H9 (cell line): ENCODE measurements at regions not wholly inside any gene's neighbourhood (a gene's known extent, or its start where the extent isn't known, plus 50 kb on each side); places are given as distances from the start of the nearest gene placed in this dataset.
"Not testable (repeated sequence)": the region's sequence is repeated elsewhere in the genome, so short reads cannot be mapped to it uniquely, and the experiment has no call there.

Experiments
- DNase-seq: peaks from one replicate; pipeline ENCODE4 v3.0.0-alpha.2; 2017
- H2AFZ ChIP-seq: one replicate; pipeline ENCODE4 v1.6.1; 2013; ENCODE audit warnings: mild to moderate bottlenecking, low read length, control low read depth, moderate library complexity
- H2AK5ac ChIP-seq: 2 replicates; pipeline ENCODE4 v1.6.1; 2013; ENCODE audit warnings: low read length, control low read depth, mixed read lengths; ENCODE audit not compliant: insufficient read length
- H2BK120ac ChIP-seq: one replicate; pipeline ENCODE4 v1.6.1; 2013; ENCODE audit warnings: low read depth, mild to moderate bottlenecking, low read length, control low read depth, inconsistent platforms; ENCODE audit not compliant: poor library complexity, severe bottlenecking
- H2BK12ac ChIP-seq: 2 replicates; pipeline ENCODE4 v1.6.1; 2013; ENCODE audit warnings: low read length, control low read depth, mixed read lengths, low read depth; ENCODE audit not compliant: insufficient read length
- H2BK15ac ChIP-seq: 2 replicates; pipeline ENCODE4 v1.6.1; 2013; ENCODE audit warnings: low read depth, low read length, control low read depth
- H2BK20ac ChIP-seq: one replicate; pipeline ENCODE4 v1.6.1; 2013; ENCODE audit warnings: low read depth, mild to moderate bottlenecking, low read length, control low read depth, inconsistent platforms; ENCODE audit not compliant: poor library complexity, severe bottlenecking
- H2BK5ac ChIP-seq: 2 replicates; pipeline ENCODE4 v1.6.1; 2013; ENCODE audit warnings: low read length, control low read depth, mixed read lengths; ENCODE audit not compliant: insufficient read length
- H3K14ac ChIP-seq: 2 replicates; pipeline ENCODE4 v1.6.1; 2013; ENCODE audit warnings: low read length, control low read depth; ENCODE audit not compliant: insufficient read depth
- H3K18ac ChIP-seq: 2 replicates; pipeline ENCODE4 v1.6.1; 2013; ENCODE audit warnings: low read depth, mild to moderate bottlenecking, mixed read lengths, low read length, control low read depth; ENCODE audit not compliant: insufficient read length
- H3K23ac ChIP-seq: 2 replicates; pipeline ENCODE4 v1.6.1; 2013; ENCODE audit warnings: low read length, control low read depth, mixed read lengths, low read depth; ENCODE audit not compliant: insufficient read length
- H3K23me2 ChIP-seq: 2 replicates; pipeline ENCODE4 v1.6.1; 2013; ENCODE audit warnings: low read depth, mild to moderate bottlenecking, mixed read lengths, low read length, control low read depth; ENCODE audit not compliant: insufficient read length, poor library complexity, severe bottlenecking
- H3K27ac ChIP-seq: 2 replicates; pipeline ENCODE4 v1.5.1; 2013; ENCODE audit warnings: low read length, control low read depth, mixed read lengths, low read depth; ENCODE audit not compliant: insufficient read length
- H3K27me3 ChIP-seq: 2 replicates; pipeline ENCODE4 v1.6.1; 2013; ENCODE audit warnings: low read length, control low read depth, inconsistent platforms; ENCODE audit not compliant: insufficient read depth
- H3K4ac ChIP-seq: 2 replicates; pipeline ENCODE4 v1.6.1; 2013; ENCODE audit warnings: low read depth, mild to moderate bottlenecking, control low read depth, inconsistent platforms, low read length, moderate library complexity
- H3K4me1 ChIP-seq: 2 replicates; pipeline ENCODE4 v1.6.1; 2013; ENCODE audit warnings: low read length, control low read depth, inconsistent platforms; ENCODE audit not compliant: insufficient read depth
- H3K4me2 ChIP-seq: 2 replicates; pipeline ENCODE4 v1.6.1; 2013; ENCODE audit warnings: low read length, control low read depth, mixed read lengths; ENCODE audit not compliant: insufficient read length, insufficient read depth
- H3K56ac ChIP-seq: 2 replicates; pipeline ENCODE4 v1.6.1; 2013; ENCODE audit warnings: low read depth, mild to moderate bottlenecking, mixed read lengths, low read length, control low read depth; ENCODE audit not compliant: insufficient read length
- H3K79me1 ChIP-seq: 2 replicates; pipeline ENCODE4 v1.6.1; 2013; ENCODE audit warnings: low read depth, mild to moderate bottlenecking, moderate library complexity, low read length, control low read depth, inconsistent platforms; ENCODE audit not compliant: insufficient read depth, poor library complexity, severe bottlenecking
- H3K79me2 ChIP-seq: 2 replicates; pipeline ENCODE4 v1.6.1; 2013; ENCODE audit warnings: low read length, control low read depth, inconsistent platforms; ENCODE audit not compliant: insufficient read depth
- H3K9ac ChIP-seq: 2 replicates; pipeline ENCODE4 v1.6.1; 2013; ENCODE audit warnings: low read length, control low read depth, mixed read lengths; ENCODE audit not compliant: insufficient read length; ENCODE audit errors: extremely low read depth
- H3K9me3 ChIP-seq: one replicate; pipeline ENCODE4 v1.6.1; 2013; ENCODE audit warnings: low read depth, low read length, inconsistent platforms; ENCODE audit not compliant: control insufficient read depth
- H3T11ph ChIP-seq: one replicate; pipeline ENCODE4 v1.6.1; 2013; ENCODE audit warnings: mild to moderate bottlenecking, low read length, control low read depth, inconsistent platforms
- H4K20me1 ChIP-seq: one replicate; pipeline ENCODE4 v1.6.1; 2013; ENCODE audit not compliant: control insufficient read depth, insufficient read length, insufficient read depth
- H4K5ac ChIP-seq: 2 replicates; pipeline ENCODE4 v1.6.1; 2013; ENCODE audit warnings: low read depth, mild to moderate bottlenecking, mixed read lengths, low read length, control low read depth; ENCODE audit not compliant: insufficient read length
- H4K8ac ChIP-seq: replicated peaks from 2 replicates; pipeline ENCODE4 v1.6.1; 2013; ENCODE audit warnings: low read length, control low read depth, mixed read lengths, low read depth; ENCODE audit not compliant: insufficient read length
- H4K91ac ChIP-seq: 2 replicates; pipeline ENCODE4 v1.6.1; 2013; ENCODE audit warnings: low read depth, mild to moderate bottlenecking, moderate library complexity, mixed read lengths, low read length, control low read depth; ENCODE audit not compliant: insufficient read length
- H3K27ac Mint-ChIP-seq, 3 experiments: 2 replicates in 2 of 3; 3 replicates in 1 of 3; pipeline ENCODE4 v1.8.0; 2020 to 2021; ENCODE audit warnings: mixed read lengths in 3 of 3, mild to moderate bottlenecking in 1 of 3, moderate library complexity in 1 of 3
- H3K27me3 Mint-ChIP-seq: 2 replicates; pipeline ENCODE4 v1.8.0; 2021; ENCODE audit warnings: low read depth, mild to moderate bottlenecking, moderate library complexity, mixed read lengths
- H3K36me3 Mint-ChIP-seq, 3 experiments: 2 replicates in 2 of 3; 3 replicates in 1 of 3; pipeline ENCODE4 v1.8.0; 2020 to 2021; ENCODE audit warnings: low read depth in 3 of 3, mixed read lengths in 3 of 3; ENCODE audit not compliant: insufficient read depth in 1 of 3
- H3K4me1 Mint-ChIP-seq, 2 experiments: 2 replicates each; pipeline ENCODE4 v1.8.0; 2020; ENCODE audit warnings: mixed read lengths in 2 of 2
- H3K4me3 Mint-ChIP-seq, 2 experiments: 2 replicates in 1 of 2; 3 replicates in 1 of 2; pipeline ENCODE4 v1.8.0; 2020 to 2021; ENCODE audit warnings: mild to moderate bottlenecking in 2 of 2, mixed read lengths in 2 of 2, moderate library complexity in 1 of 2
- H3K9me3 Mint-ChIP-seq, 2 experiments: 2 replicates in 1 of 2; 3 replicates in 1 of 2; pipeline ENCODE4 v1.8.0; 2020; ENCODE audit warnings: mild to moderate bottlenecking in 2 of 2, mixed read lengths in 2 of 2, moderate library complexity in 1 of 2
- CTCF ChIP-seq: fragments of 200-600 bp; sonication (generic); conservative IDR thresholded peaks from 3 replicates; pipeline ENCODE4 v1.8.0; 2021; ENCODE audit warnings: antibody characterized with exemption, mild to moderate bottlenecking
- WGBS: extraction: QIAGEN DNeasy Blood & Tissue Kit; methylation state at CpG from one replicate; pipeline ENCODE4 v1.1.7; 2013; ENCODE audit warnings: missing lambda C conversion rate, low lambda C conversion rate, mixed read lengths; ENCODE audit not compliant: insufficient read length; ENCODE audit errors: extremely low coverage; 5-methylcytosine and 5-hydroxymethylcytosine counted together

DNA sequence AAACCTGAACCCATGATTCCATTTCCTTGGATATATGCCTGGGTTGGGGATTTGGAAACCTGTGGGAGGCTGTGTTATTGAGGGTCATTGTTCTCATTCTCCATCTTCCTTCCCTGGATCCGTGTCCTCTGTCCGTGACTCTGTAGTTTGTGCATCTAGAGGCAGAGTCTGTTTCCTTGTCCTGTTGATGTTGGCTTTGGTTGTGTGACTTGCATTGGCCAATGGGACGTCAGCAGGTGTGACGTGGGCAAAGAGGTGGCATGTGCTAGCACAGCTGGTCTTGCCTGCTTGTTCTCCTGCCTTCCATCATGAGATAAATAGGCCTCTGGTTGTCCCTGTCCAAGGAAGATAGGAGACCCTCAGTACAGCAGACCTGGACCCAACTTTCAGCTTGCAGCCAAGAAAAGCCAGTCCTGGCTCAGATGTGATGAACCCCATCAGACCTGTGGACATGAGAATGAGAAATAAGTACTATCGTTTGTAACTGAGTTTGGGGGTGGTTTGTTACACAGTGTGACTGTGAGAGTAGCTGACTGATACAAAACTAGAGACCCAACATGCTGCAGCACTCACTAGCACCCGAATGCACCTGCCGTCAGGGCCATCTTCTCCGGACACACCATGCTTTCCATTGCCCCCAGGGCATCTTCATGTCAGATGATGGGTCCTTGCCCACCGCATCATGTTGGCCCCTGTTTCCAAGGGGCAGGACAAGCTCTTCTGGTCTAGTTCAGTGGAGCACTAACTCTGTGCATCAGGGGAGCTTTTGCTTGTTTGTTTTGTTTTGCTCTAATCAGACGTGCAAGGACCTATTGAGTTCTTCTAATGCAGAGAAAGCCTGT lies 195.3 kb upstream of the SULF2 start:
- peaks cover 7% of the 10 kb centered on the region in 2 experiments; a peak in 4 of 5 replicates for H3K9me3 Mint-ChIP-seq
- no peaks in the 10 kb centered on the region for H3K79me1 ChIP-seq
- H3K27ac ChIP-seq = no peak overlapping the region
- no peak overlapping the region for H3K4ac ChIP-seq
- H3K23me2 ChIP-seq = no peaks in the 10 kb centered on the region
- H3K23ac ChIP-seq = no peak overlapping the region
- no peak overlapping the region for H2AK5ac ChIP-seq
- no peak overlapping the region for H2BK120ac ChIP-seq
- H3K79me2 ChIP-seq = no peaks in the 10 kb centered on the region
- no peak overlapping the region for H3K9ac ChIP-seq
- no peak overlapping the region for H3K4me3 Mint-ChIP-seq
- H2AFZ ChIP-seq = no peak overlapping the region
- WGBS = no CpG with 5 or more reads among the region's 10 CpGs
- H3K4me1 ChIP-seq = no peaks in the 10 kb centered on the region
- H2BK15ac ChIP-seq = no peak overlapping the region
- H4K91ac ChIP-seq = no peak overlapping the region
- H3K18ac ChIP-seq = no peak overlapping the region
- peaks cover 19 to 31% of the 10 kb centered on the region in 2 experiments for H3K4me1 Mint-ChIP-seq
- no peak overlapping the region for H3T11ph ChIP-seq
- H3K36me3 Mint-ChIP-seq = no peaks in the 10 kb centered on the region; a peak in 1 of 7 replicates
- no peak overlapping the region for H4K8ac ChIP-seq
- H3K9me3 ChIP-seq = no peaks in the 10 kb centered on the region
- H3K56ac ChIP-seq = no peak overlapping the region
- H4K20me1 ChIP-seq = no peaks in the 10 kb centered on the region
- H3K27ac Mint-ChIP-seq = no peak overlapping the region
- no peak for DNase-seq
- no peak for TF ChIP-seq CTCF
- no peaks in the 10 kb centered on the region for H3K27me3 ChIP-seq
- H3K14ac ChIP-seq = no peak overlapping the region
- no peak overlapping the region for H2BK5ac ChIP-seq
- peaks cover 18% of the 10 kb centered on the region for H3K27me3 Mint-ChIP-seq
- H4K5ac ChIP-seq = no peak overlapping the region
- H2BK20ac ChIP-seq = no peak overlapping the region
- no peak overlapping the region for H3K4me2 ChIP-seq
- no peak overlapping the region for H2BK12ac ChIP-seq

DNA sequence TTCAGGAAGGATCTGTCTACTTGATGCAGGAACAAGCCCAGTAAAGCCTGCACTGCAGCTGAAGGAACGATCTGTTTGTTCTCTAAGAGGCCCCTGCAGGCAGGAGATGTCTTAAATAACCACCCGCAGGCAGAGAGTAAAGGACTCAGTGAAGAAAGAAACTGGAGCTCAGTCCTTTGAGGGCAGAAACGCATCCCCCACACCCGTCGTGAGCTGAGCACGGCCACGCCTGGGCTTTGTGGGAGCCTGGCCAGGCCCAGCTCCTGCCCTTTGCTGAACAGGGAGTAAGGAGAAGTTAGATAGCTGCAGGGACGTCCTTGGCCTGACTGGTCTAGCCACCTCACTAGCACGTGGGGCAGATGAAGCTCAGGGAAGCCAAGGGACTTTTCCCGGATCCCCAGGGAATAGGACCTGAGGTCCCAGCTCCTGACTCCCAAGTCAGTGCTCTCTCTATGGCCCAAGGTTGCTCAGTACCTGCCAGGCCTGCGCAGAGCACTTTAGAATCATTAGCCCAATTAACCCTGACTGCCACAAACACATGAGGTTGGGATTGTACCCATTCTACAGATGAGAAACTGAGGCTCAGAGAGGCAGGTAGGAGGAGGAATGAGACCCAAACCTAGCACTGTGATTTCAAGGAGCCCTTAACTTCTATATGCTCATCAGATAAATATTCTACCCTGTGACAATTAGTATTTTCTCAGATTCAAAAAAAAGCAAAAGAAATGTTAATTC lies 194.2 kb upstream of the SULF2 start:
- not testable (repeated sequence) for H3K9me3 Mint-ChIP-seq, H2BK12ac ChIP-seq, H4K20me1 ChIP-seq, H3K4me1 ChIP-seq, H3K23me2 ChIP-seq, H3K23ac ChIP-seq, H3K27me3 ChIP-seq, H2AK5ac ChIP-seq, H3K9me3 ChIP-seq, H4K8ac ChIP-seq, H3K56ac ChIP-seq, H3K4ac ChIP-seq, H3K4me2 ChIP-seq, H3K27ac ChIP-seq, H3K4me3 Mint-ChIP-seq, H2BK20ac ChIP-seq, DNase-seq, H3K14ac ChIP-seq, H3T11ph ChIP-seq, H3K9ac ChIP-seq, H3K18ac ChIP-seq, H2BK120ac ChIP-seq, H2BK15ac ChIP-seq, H4K5ac ChIP-seq, H4K91ac ChIP-seq, H2BK5ac ChIP-seq, H2AFZ ChIP-seq, H3K79me1 ChIP-seq, H3K36me3 Mint-ChIP-seq, H3K79me2 ChIP-seq
- peaks cover 18% of the 10 kb centered on the region for H3K27me3 Mint-ChIP-seq
- H3K4me1 Mint-ChIP-seq = peaks cover 18 to 27% of the 10 kb centered on the region in 2 experiments
- H3K27ac Mint-ChIP-seq = peak overlapping the region in 2 of 3 experiments; percentile 63 to 84; a peak in 3 of 7 replicates
- WGBS = no CpG with 5 or more reads among the region's 11 CpGs
